WTC11 (cell line): ENCODE measurements at regions not wholly inside any gene's neighbourhood (a gene's known extent, or its start where the extent isn't known, plus 50 kb on each side); places are given as distances from the start of the nearest gene placed in this dataset.

Experiments
- ATAC-seq: fragments of 200-7000 bp; cut with Tn5 transposase; 2 replicates; pipeline ENCODE4 v1.10.0; 2021; ENCODE audit warnings: mild to moderate bottlenecking, moderate library complexity
- CTCF ChIA-PET: fragments of 300-600 bp; sonication (Branson Sonifier 250); formaldehyde crosslinking; loops from one replicate; lab custom pipeline; 2021; ENCODE audit warnings: antibody characterized with exemption; lab: Charles Lee
- POLR2A ChIA-PET: fragments of 350-600 bp; sonication (Branson Sonifier 250); formaldehyde crosslinking; loops from one replicate; lab custom pipeline; 2021; ENCODE audit warnings: antibody characterized with exemption; lab: Charles Lee
- DNase-seq: peaks from one replicate; pipeline ENCODE4 v3.0.0; 2021; ENCODE audit warnings: low spot score
- H3K27ac Mint-ChIP-seq: 2 replicates; pipeline ENCODE4 v1.8.0; 2021; ENCODE audit warnings: mixed read lengths
- H3K27me3 Mint-ChIP-seq: 2 replicates; pipeline ENCODE4 v1.8.0; 2021; ENCODE audit warnings: low read depth, mild to moderate bottlenecking, moderate library complexity, mixed read lengths
- H3K36me3 Mint-ChIP-seq: 2 replicates; pipeline ENCODE4 v1.8.0; 2021; ENCODE audit warnings: mixed read lengths
- H3K4me1 Mint-ChIP-seq: 2 replicates; pipeline ENCODE4 v1.8.0; 2022; ENCODE audit warnings: mixed read lengths
- H3K4me3 Mint-ChIP-seq: 2 replicates; pipeline ENCODE4 v1.8.0; 2021; ENCODE audit warnings: mild to moderate bottlenecking, moderate library complexity, mixed read lengths
- H3K9me3 Mint-ChIP-seq: 2 replicates; pipeline ENCODE4 v1.8.0; 2021; ENCODE audit warnings: mixed read lengths
- ATF1 ChIP-seq: sonication (generic); formaldehyde crosslinking; IDR thresholded peaks from 2 replicates; pipeline ENCODE4 v1.8.1; 2023; ENCODE audit warnings: mild to moderate bottlenecking, moderate library complexity, missing genetic modification reagents
- EMX1 ChIP-seq: fragments of 250-450 bp; sonication (Bioruptor Pico); IDR thresholded peaks from 2 replicates; pipeline ENCODE4 v1.8.0; 2021; ENCODE audit warnings: mild to moderate bottlenecking
- FOXJ3 ChIP-seq: sonication (generic); formaldehyde crosslinking; IDR thresholded peaks from 2 replicates; pipeline ENCODE4 v1.9.0; 2021; ENCODE audit warnings: missing genetic modification reagents, mild to moderate bottlenecking, borderline replicate concordance
- HMGA2 ChIP-seq: fragments of 250-450 bp; sonication (Bioruptor Pico); IDR thresholded peaks from 2 replicates; pipeline ENCODE4 v1.4.0; 2021; ENCODE audit warnings: mild to moderate bottlenecking, moderate library complexity
- KAT7 ChIP-seq: sonication (generic); formaldehyde crosslinking; IDR thresholded peaks from 2 replicates; pipeline ENCODE4 v1.8.1; 2023; ENCODE audit warnings: missing genetic modification reagents, mild to moderate bottlenecking, borderline replicate concordance
- PRDM15 ChIP-seq: sonication (generic); formaldehyde crosslinking; IDR thresholded peaks from 2 replicates; pipeline ENCODE4 v1.8.0; 2022; ENCODE audit warnings: missing genetic modification reagents
- RELA ChIP-seq: sonication (generic); formaldehyde crosslinking; IDR thresholded peaks from 2 replicates; pipeline ENCODE4 v1.8.1; 2022; ENCODE audit warnings: missing genetic modification reagents, mild to moderate bottlenecking, borderline replicate concordance
- SOX15 ChIP-seq: fragments of 250-450 bp; sonication (Bioruptor Pico); IDR thresholded peaks from 2 replicates; pipeline ENCODE4 v1.9.0; 2021; ENCODE audit warnings: mild to moderate bottlenecking
- SP1 ChIP-seq: sonication (generic); formaldehyde crosslinking; conservative IDR thresholded peaks from 2 replicates; pipeline ENCODE4 v1.8.1; 2022; ENCODE audit warnings: missing genetic modification reagents
- TCF7 ChIP-seq: sonication (generic); formaldehyde crosslinking; IDR thresholded peaks from 2 replicates; pipeline ENCODE4 v1.8.0; 2022; ENCODE audit warnings: mild to moderate bottlenecking, low read depth, missing genetic modification reagents, moderate library complexity
- ZBTB21 ChIP-seq: sonication (generic); formaldehyde crosslinking; IDR thresholded peaks from 2 replicates; pipeline ENCODE4 v1.8.1; 2023; ENCODE audit warnings: mild to moderate bottlenecking, missing genetic modification reagents, borderline replicate concordance
- ZNF416 ChIP-seq: fragments of 250-450 bp; sonication (Bioruptor Pico); IDR thresholded peaks from 2 replicates; pipeline ENCODE4 v1.9.0; 2021; ENCODE audit warnings: mild to moderate bottlenecking, inconsistent platforms
- ZNF425 ChIP-seq: fragments of 250-450 bp; sonication (Bioruptor Pico); conservative IDR thresholded peaks from 2 replicates; pipeline ENCODE4 v1.9.0; 2021; ENCODE audit warnings: mild to moderate bottlenecking
- ZNF671 ChIP-seq: fragments of 250-450 bp; sonication (Bioruptor Pico); IDR thresholded peaks from 2 replicates; pipeline ENCODE4 v1.8.0; 2021; ENCODE audit warnings: mild to moderate bottlenecking
- TF ChIP-seq, protein P1 (sequence below): sonication (generic); formaldehyde crosslinking; IDR thresholded peaks from 2 replicates; pipeline ENCODE4 v1.8.1; 2022; ENCODE audit warnings: missing genetic modification reagents, borderline replicate concordance
- TF ChIP-seq, protein P2 (sequence below): sonication (generic); formaldehyde crosslinking; IDR thresholded peaks from 2 replicates; pipeline ENCODE4 v1.8.1; 2022; ENCODE audit warnings: low read depth, mild to moderate bottlenecking, moderate library complexity, missing genetic modification reagents, borderline replicate concordance
- TF ChIP-seq, protein P3 (sequence below): sonication (generic); formaldehyde crosslinking; IDR thresholded peaks from 2 replicates; pipeline ENCODE4 v1.8.0; 2022; ENCODE audit warnings: mild to moderate bottlenecking, missing genetic modification reagents
- TF ChIP-seq, protein P4 (sequence below): sonication (generic); formaldehyde crosslinking; IDR thresholded peaks from 2 replicates; pipeline ENCODE4 v1.8.1; 2022; ENCODE audit warnings: low read depth, missing genetic modification reagents, borderline replicate concordance

DNA sequence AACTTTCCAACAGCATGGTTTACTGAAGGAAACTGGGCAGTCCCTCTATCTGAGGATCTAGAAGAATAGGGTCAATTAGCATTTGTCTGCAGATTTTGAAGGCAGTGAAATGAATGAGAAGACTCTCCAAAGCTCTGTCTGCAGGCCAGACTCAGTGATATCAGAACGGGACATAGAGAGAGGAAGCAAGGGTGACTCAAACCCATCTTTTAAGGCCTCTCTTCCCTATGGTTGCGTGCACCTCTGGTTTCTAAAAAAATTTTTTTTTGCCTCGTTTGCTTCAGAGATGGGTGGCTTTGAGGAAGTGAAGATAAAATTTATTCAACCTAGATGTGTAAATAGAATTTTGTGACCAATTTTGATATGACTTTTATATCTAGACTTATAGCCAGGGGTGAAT is 71.9 kb upstream of the HOXC13 start (continued):
- no peak for TF ChIP-seq ZNF425 (CRISPR knock-in tag)
- TF ChIP-seq ZNF416 (CRISPR knock-in tag): no peak
- TF ChIP-seq, protein P1, sequence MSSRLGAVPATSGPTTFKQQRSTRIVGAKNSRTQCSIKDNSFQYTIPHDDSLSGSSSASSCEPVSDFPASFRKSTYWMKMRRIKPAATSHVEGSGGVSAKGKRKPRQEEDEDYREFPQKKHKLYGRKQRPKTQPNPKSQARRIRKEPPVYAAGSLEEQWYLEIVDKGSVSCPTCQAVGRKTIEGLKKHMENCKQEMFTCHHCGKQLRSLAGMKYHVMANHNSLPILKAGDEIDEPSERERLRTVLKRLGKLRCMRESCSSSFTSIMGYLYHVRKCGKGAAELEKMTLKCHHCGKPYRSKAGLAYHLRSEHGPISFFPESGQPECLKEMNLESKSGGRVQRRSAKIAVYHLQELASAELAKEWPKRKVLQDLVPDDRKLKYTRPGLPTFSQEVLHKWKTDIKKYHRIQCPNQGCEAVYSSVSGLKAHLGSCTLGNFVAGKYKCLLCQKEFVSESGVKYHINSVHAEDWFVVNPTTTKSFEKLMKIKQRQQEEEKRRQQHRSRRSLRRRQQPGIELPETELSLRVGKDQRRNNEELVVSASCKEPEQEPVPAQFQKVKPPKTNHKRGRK (CRISPR knock-in tag): no peak
- TF ChIP-seq, protein P2, sequence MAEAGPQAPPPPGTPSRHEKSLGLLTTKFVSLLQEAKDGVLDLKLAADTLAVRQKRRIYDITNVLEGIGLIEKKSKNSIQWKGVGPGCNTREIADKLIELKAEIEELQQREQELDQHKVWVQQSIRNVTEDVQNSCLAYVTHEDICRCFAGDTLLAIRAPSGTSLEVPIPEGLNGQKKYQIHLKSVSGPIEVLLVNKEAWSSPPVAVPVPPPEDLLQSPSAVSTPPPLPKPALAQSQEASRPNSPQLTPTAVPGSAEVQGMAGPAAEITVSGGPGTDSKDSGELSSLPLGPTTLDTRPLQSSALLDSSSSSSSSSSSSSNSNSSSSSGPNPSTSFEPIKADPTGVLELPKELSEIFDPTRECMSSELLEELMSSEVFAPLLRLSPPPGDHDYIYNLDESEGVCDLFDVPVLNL: no peak
- no peak for TF ChIP-seq ZNF671 (CRISPR knock-in tag)

- H3K27me3 Mint-ChIP-seq: peaks cover 2% of the 10 kb centered on the region; the same call in 1 of the 2 replicates
Measured at GRCh38 chr12:53867216-53868012, 71.2 kb upstream of the HOXC13 start.

GRCh38 chr12:53868511-53868986 is 70.1 kb upstream of the HOXC13 start:
- peaks cover 8% of the 10 kb centered on the region; the same call in 1 of the 2 replicates for H3K27me3 Mint-ChIP-seq
- no peak for TF ChIP-seq ZBTB21 (CRISPR knock-in tag)
- TF ChIP-seq EMX1 (CRISPR knock-in tag): no peak
- TF ChIP-seq, protein P3, sequence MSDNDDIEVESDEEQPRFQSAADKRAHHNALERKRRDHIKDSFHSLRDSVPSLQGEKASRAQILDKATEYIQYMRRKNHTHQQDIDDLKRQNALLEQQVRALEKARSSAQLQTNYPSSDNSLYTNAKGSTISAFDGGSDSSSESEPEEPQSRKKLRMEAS: no peak
- peaks cover 6% of the 10 kb centered on the region for H3K4me1 Mint-ChIP-seq
- H3K4me3 Mint-ChIP-seq: no peak overlapping the region
- DNase-seq: no peak
- ChIA-PET POLR2A (no interaction called here), CTCF (interaction anchor here (1.5 kb wide), 1 partner anchor 111 kb away, joined by 5 read pairs; no protein-coding TSS in a partner anchor)
- H3K36me3 Mint-ChIP-seq: no peaks in the 10 kb centered on the region
- H3K9me3 Mint-ChIP-seq: no peaks in the 10 kb centered on the region
- peak overlapping the region; percentile 13; the same call in 1 of the 2 replicates for H3K27ac Mint-ChIP-seq
- ATAC-seq: no peak

More at GRCh38 chr12:53867216-53868012, 71.2 kb upstream of the HOXC13 start:
- H3K4me3 Mint-ChIP-seq: no peak overlapping the region
- ChIA-PET POLR2A (no interaction called here), CTCF (interaction anchor here (1.5 kb wide), 1 partner anchor 110 kb away, joined by 5 read pairs; no protein-coding TSS in a partner anchor)
- peak; percentile 80 for ATAC-seq
- no peaks in the 10 kb centered on the region for H3K9me3 Mint-ChIP-seq
- no peak for TF ChIP-seq RELA (CRISPR knock-in tag)
- H3K36me3 Mint-ChIP-seq: no peaks in the 10 kb centered on the region
- H3K4me1 Mint-ChIP-seq: peaks cover 6% of the 10 kb centered on the region
- H3K27ac Mint-ChIP-seq: peak overlapping the region; percentile 67; the same call in 1 of the 2 replicates
- peak; percentile 53 for DNase-seq

DNA sequence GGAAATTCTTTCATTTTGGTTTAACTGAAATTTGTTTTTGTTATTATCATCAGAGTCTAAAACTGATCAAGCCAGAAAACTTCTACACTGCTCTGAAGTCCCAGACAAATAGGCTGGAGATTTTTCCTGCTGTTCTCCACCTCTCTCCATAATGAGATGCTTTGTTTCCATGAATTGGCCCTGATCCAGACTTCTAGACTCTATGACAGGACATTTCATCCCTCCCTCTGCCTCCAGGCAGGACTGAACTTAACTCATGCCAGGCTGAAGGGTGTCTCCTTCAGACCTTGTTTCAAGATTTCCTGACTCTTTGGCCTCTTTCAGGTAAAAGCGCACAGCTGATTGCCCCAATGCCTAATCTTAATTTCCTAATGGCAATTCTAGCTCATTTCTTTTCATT is 69.1 kb upstream of the HOXC13 start:
- Mint-ChIP-seq H3K4me3 (no peak overlapping the region), H3K4me1 (peaks cover 6% of the 10 kb centered on the region), H3K27ac (no peak overlapping the region), H3K36me3 (no peaks in the 10 kb centered on the region), H3K27me3 (peaks cover 8% of the 10 kb centered on the region; the same call in 1 of the 2 replicates), H3K9me3 (no peaks in the 10 kb centered on the region)
- ChIA-PET POLR2A (no interaction called here), CTCF (interaction anchor here (1.0 to 1.5 kb wide), 3 partner anchors 27 to 123 kb away, joined by 3 to 5 read pairs (median 3); no protein-coding TSS in a partner anchor)
- DNase-seq (no peak), ATAC-seq (no peak)
- TF ChIP-seq, protein P4, sequence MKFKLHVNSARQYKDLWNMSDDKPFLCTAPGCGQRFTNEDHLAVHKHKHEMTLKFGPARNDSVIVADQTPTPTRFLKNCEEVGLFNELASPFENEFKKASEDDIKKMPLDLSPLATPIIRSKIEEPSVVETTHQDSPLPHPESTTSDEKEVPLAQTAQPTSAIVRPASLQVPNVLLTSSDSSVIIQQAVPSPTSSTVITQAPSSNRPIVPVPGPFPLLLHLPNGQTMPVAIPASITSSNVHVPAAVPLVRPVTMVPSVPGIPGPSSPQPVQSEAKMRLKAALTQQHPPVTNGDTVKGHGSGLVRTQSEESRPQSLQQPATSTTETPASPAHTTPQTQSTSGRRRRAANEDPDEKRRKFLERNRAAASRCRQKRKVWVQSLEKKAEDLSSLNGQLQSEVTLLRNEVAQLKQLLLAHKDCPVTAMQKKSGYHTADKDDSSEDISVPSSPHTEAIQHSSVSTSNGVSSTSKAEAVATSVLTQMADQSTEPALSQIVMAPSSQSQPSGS: no peak
- TF ChIP-seq EMX1 (CRISPR knock-in tag): no peak
- TF ChIP-seq ATF1: no peak
- no peak for TF ChIP-seq KAT7 (CRISPR knock-in tag)
- no peak for TF ChIP-seq SOX15
- no peak for TF ChIP-seq FOXJ3 (CRISPR knock-in tag)
- TF ChIP-seq TCF7 (CRISPR knock-in tag): no peak
- no peak for TF ChIP-seq ZNF416 (CRISPR knock-in tag)
- no peak for TF ChIP-seq HMGA2
- no peak for TF ChIP-seq PRDM15 (CRISPR knock-in tag)
- TF ChIP-seq SP1 (CRISPR knock-in tag): no peak
